ENCODE measurements at regions not wholly inside any gene's neighbourhood (a gene's known extent, or its start where the extent isn't known, plus 50 kb on each side); places are given as distances from the start of the nearest gene placed in this dataset.

DNA sequence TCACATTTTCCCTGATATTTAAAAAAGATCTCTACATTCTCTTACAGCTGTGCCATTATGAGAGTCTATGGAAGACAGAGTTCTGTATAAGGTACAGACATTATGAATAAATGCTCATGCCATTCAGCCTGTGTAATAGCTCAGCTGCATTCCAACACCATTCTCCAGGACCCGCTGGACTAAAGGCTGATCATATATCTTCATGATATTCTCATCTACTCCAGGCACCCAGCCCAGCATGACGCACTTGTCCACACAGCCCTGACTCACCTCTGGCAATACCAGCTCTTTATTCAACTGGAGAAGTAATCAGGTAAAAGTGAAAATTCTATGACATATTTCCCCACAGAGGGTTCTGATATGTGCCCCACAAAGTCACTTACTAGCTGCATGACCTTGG is 437.5 kb upstream of the FGF16 start:
- TF ChIP-seq, protein P1, sequence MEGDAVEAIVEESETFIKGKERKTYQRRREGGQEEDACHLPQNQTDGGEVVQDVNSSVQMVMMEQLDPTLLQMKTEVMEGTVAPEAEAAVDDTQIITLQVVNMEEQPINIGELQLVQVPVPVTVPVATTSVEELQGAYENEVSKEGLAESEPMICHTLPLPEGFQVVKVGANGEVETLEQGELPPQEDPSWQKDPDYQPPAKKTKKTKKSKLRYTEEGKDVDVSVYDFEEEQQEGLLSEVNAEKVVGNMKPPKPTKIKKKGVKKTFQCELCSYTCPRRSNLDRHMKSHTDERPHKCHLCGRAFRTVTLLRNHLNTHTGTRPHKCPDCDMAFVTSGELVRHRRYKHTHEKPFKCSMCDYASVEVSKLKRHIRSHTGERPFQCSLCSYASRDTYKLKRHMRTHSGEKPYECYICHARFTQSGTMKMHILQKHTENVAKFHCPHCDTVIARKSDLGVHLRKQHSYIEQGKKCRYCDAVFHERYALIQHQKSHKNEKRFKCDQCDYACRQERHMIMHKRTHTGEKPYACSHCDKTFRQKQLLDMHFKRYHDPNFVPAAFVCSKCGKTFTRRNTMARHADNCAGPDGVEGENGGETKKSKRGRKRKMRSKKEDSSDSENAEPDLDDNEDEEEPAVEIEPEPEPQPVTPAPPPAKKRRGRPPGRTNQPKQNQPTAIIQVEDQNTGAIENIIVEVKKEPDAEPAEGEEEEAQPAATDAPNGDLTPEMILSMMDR (IDR thresholded peaks at IDR 0.05) = no peak
- TF ChIP-seq POLR2A (IDR thresholded peaks at IDR 0.05) (no peak), POLR2AphosphoS5 (IDR thresholded peaks at IDR 0.05) (no peak)
